ENCODE measurements at regions not wholly inside any gene's neighbourhood (a gene's known extent, or its start where the extent isn't known, plus 50 kb on each side); places are given as distances from the start of the nearest gene placed in this dataset.

- no peak overlapping the region for H3K4me3 ChIP-seq (ENCODE audit: low read depth, low read length)
- no peak for TF ChIP-seq CTCF (IDR thresholded peaks at IDR 0.05; ENCODE audit: low read depth, low read length)
Measured at GRCh38 chr7:52271703-52272102, 763.7 kb upstream of the POM121L12 start.

GRCh38 chr7:52270301-52270700 is 765.1 kb upstream of the POM121L12 start:
- TF ChIP-seq CTCF (IDR thresholded peaks at IDR 0.05; ENCODE audit: low read depth, low read length): no peak
- no peak overlapping the region for H3K4me3 ChIP-seq (ENCODE audit: low read depth, low read length)

DNA sequence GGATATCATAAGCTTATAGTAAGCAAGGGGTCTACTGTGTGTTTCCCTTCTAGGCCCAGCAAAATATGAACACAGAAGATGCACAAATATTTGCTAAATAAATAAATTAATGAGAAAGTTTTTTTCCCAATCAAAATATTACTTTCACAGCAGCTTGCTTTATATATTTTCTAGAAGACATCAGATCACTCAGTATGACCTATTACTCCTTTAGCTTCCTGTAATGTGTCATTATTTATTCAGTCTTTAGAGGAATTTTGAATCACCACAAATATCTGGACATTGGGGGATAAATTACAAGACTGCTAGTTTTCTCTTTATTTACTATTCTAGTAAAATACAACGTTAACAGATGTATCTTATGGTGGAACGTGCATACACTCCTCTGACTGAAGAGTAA is 765.8 kb upstream of the POM121L12 start:
- no peak for TF ChIP-seq CTCF (IDR thresholded peaks at IDR 0.05; ENCODE audit: low read depth, low read length)
- no peak overlapping the region for H3K4me3 ChIP-seq (ENCODE audit: low read depth, low read length)

- no peak for TF ChIP-seq CTCF (IDR thresholded peaks at IDR 0.05; ENCODE audit: low read depth, low read length)
- H3K4me3 ChIP-seq (ENCODE audit: low read depth, low read length): no peak overlapping the region
Measured at GRCh38 chr7:52261057-52261456, 774.4 kb upstream of the POM121L12 start.

GRCh38 chr7:52260046-52260665 is 775.3 kb upstream of the POM121L12 start:
- no peak overlapping the region for H3K4me3 ChIP-seq (ENCODE audit: low read depth, low read length)
- TF ChIP-seq CTCF (IDR thresholded peaks at IDR 0.05; ENCODE audit: low read depth, low read length): no peak

- no peak overlapping the region for H3K4me3 ChIP-seq (ENCODE audit: low read depth, low read length)
- TF ChIP-seq CTCF (IDR thresholded peaks at IDR 0.05; ENCODE audit: low read depth, low read length): no peak
Measured at GRCh38 chr7:52257890-52258289, 777.5 kb upstream of the POM121L12 start.

DNA sequence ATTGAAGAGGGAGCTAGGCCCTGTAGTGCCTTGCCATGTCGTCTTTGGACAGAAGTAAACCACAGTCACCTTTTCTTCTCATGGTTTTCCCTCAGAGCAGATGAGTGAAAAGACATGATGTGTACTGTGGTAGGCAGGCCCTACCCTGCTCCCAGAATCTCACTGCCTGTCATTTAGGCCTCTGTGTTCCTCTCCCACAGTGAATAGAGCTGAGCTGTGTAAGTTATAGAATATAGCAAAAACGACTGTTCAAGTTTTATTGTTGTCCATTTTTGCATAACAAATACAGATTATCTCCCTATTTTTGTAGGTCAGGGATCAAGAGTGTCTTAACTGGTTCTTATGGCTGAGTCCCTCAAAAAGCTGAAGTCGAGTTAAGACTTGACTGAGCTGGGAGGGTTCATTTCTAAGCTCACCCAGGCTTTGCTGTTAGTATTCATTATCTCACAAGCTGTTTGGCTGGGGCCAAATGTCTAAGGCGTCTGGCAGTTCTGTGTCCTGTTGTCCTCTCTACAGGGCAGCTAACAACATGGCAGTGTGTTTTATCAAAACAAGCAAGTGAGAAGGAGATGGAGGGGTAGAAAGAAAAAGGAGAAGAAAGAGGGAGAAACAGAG is 780.9 kb upstream of the POM121L12 start:
- no peak for TF ChIP-seq CTCF (IDR thresholded peaks at IDR 0.05; ENCODE audit: low read depth, low read length)
- H3K4me3 ChIP-seq (ENCODE audit: low read depth, low read length): no peak overlapping the region
